ENCODE measurements at regions not wholly inside any gene's neighbourhood (a gene's known extent, or its start where the extent isn't known, plus 50 kb on each side); places are given as distances from the start of the nearest gene placed in this dataset.

DNA sequence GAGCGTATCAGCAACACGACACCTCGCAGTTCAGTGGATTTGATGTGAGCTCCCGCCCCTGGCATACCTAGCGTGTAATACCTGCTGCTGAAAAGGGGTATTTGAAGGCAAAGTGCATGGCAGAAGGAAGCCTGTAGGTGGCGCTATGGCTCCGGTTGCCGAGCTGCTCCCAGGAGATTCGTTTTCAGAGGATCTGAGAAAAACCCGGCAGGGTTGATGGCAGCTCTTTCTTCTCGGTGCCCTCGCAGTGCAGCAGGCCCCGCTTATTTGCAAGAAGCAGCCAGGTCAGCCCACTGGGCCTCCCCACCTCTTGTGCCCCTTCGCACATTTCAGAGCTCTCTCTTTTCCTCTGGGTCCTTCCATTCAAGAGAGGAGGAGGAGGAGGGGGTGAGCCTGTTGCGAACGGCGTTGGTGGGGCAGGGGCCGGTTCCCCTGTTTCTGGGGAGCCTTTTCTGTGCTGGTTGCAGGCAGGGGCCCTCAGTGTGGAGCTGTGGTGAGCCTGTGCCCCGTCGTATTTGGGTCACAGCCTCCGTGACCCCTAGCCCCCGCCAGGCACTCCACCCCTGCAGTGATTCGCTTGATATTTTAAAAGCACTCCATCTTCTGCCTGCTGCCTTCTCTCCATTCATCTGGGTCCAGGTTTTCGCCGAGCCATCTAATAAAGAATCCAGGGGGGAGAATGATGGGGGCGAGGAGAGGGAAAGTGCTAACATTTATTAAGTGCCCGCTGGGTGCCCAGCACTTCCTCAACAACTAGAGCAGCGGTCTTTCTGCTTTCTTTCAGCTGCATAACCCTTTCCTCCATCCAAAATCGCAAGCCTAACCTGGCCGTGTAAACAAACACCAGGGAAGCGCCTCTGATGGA, 85.3 kb upstream of the SYT13 start:
- Histone ChIP-seq H3K4me1 (ENCODE audit: insufficient read depth, poor library complexity, severe bottlenecking) (no peaks in the 10 kb centered on the region), H3K27me3 (ENCODE audit: insufficient read depth, poor library complexity, severe bottlenecking) (no peaks in the 10 kb centered on the region), H3K36me3 (ENCODE audit: low read depth) (no peaks in the 10 kb centered on the region), H3K9me3 (ENCODE audit: severe bottlenecking) (no peaks in the 10 kb centered on the region), H3K27ac (ENCODE audit: poor library complexity, severe bottlenecking) (no peak overlapping the region), H3K4me3 (ENCODE audit: severe bottlenecking) (no peak overlapping the region)
- ATAC-seq (ENCODE audit: low read depth) (peak; percentile 67), DNase-seq (ENCODE audit: low spot score) (no peak)
- TF ChIP-seq, protein P1, sequence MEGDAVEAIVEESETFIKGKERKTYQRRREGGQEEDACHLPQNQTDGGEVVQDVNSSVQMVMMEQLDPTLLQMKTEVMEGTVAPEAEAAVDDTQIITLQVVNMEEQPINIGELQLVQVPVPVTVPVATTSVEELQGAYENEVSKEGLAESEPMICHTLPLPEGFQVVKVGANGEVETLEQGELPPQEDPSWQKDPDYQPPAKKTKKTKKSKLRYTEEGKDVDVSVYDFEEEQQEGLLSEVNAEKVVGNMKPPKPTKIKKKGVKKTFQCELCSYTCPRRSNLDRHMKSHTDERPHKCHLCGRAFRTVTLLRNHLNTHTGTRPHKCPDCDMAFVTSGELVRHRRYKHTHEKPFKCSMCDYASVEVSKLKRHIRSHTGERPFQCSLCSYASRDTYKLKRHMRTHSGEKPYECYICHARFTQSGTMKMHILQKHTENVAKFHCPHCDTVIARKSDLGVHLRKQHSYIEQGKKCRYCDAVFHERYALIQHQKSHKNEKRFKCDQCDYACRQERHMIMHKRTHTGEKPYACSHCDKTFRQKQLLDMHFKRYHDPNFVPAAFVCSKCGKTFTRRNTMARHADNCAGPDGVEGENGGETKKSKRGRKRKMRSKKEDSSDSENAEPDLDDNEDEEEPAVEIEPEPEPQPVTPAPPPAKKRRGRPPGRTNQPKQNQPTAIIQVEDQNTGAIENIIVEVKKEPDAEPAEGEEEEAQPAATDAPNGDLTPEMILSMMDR (IDR thresholded peaks at IDR 0.05; ENCODE audit: poor library complexity, severe bottlenecking): peak; percentile 60

DNA sequence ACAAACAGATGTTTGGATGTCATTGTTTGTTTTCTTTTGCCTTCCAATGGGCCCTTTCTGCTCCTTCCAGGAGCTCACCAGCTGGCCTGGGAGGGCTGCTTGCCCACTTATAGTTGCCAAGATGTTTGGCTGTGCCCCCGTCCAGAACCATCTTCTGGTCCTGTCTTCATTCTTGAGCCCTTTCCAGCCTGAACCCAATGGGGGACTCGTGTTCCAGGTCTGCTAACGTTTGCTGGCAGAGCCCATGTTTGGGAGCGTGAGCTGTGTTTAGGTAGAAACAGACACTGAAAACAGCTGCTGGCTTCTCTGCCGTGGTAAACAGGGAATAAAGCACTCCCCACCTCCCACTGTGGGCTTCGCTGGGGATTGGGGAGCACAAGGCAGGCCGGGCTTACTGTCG, 83.2 kb upstream of the SYT13 start:
- H3K4me3 ChIP-seq (ENCODE audit: severe bottlenecking): no peak overlapping the region
- ATAC-seq (ENCODE audit: low read depth) (no peak), DNase-seq (ENCODE audit: low spot score) (no peak)
- no peaks in the 10 kb centered on the region for H3K36me3 ChIP-seq (ENCODE audit: low read depth)
- TF ChIP-seq, protein P1 (IDR thresholded peaks at IDR 0.05; ENCODE audit: poor library complexity, severe bottlenecking): no peak
- H3K9me3 ChIP-seq (ENCODE audit: severe bottlenecking): no peaks in the 10 kb centered on the region
- H3K27ac ChIP-seq (ENCODE audit: poor library complexity, severe bottlenecking): no peak overlapping the region
- H3K4me1 ChIP-seq (ENCODE audit: insufficient read depth, poor library complexity, severe bottlenecking): no peaks in the 10 kb centered on the region
- peaks cover 4% of the 10 kb centered on the region for H3K27me3 ChIP-seq (ENCODE audit: insufficient read depth, poor library complexity, severe bottlenecking)

DNA sequence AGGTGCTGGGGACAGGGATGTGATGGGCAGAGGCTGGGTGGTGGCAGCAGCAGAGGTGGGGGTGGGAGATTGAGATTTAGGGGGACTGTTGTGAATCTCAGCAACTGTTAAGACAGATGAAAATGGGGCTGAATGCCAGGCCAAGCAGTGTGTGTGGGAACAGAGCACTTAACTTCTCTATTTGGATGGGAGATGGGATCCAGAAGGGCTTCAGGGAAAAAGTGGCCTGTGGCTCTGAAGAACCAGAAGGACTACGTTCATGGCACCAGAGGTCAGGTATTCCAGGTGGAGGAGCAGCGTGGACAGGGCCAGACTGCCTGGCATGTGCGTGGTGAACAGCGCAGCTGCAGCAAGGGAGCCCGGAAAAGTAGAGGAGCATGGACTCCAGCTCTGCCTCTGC, 82.6 kb upstream of the SYT13 start:
- H3K4me1 ChIP-seq (ENCODE audit: insufficient read depth, poor library complexity, severe bottlenecking): no peaks in the 10 kb centered on the region
- H3K36me3 ChIP-seq (ENCODE audit: low read depth): no peaks in the 10 kb centered on the region
- TF ChIP-seq, protein P1 (IDR thresholded peaks at IDR 0.05; ENCODE audit: poor library complexity, severe bottlenecking): no peak
- H3K4me3 ChIP-seq (ENCODE audit: severe bottlenecking): no peak overlapping the region
- H3K27me3 ChIP-seq (ENCODE audit: insufficient read depth, poor library complexity, severe bottlenecking): peaks cover 6% of the 10 kb centered on the region
- no peaks in the 10 kb centered on the region for H3K9me3 ChIP-seq (ENCODE audit: severe bottlenecking)
- no peak overlapping the region for H3K27ac ChIP-seq (ENCODE audit: poor library complexity, severe bottlenecking)
- ATAC-seq (ENCODE audit: low read depth) (no peak), DNase-seq (ENCODE audit: low spot score) (no peak)

DNA sequence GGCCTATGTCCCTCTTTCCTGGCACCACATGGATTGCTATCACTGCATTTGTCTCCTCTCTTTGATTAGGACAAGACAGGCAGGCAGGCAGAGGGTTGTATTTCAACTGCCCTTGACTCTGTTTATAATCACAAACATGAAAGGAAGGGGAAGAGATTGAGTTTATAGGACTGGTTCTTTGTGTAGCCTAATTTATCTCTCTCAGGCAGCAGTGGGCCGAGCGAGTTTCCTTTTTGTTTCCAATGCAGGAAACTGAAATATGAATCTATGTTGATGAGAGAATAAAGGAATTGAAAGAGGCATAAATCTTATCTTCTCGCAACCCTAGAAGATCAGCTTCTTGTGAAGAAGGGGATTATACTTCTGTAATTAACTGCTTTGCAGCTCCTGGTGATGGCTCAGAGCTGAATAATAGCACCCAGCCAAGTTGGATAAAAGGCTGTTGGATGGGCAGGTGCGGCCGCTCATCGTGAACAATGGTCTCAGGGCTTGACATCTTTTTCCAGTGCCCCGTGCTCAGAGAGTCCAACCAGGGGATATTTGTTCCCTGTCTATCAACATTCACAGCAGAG, 80.6 kb upstream of the SYT13 start:
- H3K4me3 ChIP-seq (ENCODE audit: severe bottlenecking): no peak overlapping the region
- no peak for ATAC-seq (ENCODE audit: low read depth)
- no peak overlapping the region for H3K27ac ChIP-seq (ENCODE audit: poor library complexity, severe bottlenecking)
- H3K36me3 ChIP-seq (ENCODE audit: low read depth): no peaks in the 10 kb centered on the region
- no peaks in the 10 kb centered on the region for H3K4me1 ChIP-seq (ENCODE audit: insufficient read depth, poor library complexity, severe bottlenecking)
- TF ChIP-seq, protein P1 (IDR thresholded peaks at IDR 0.05; ENCODE audit: poor library complexity, severe bottlenecking): no peak
- peaks cover 16% of the 10 kb centered on the region for H3K27me3 ChIP-seq (ENCODE audit: insufficient read depth, poor library complexity, severe bottlenecking)
- no peaks in the 10 kb centered on the region for H3K9me3 ChIP-seq (ENCODE audit: severe bottlenecking)
- no peak for DNase-seq (ENCODE audit: low spot score)

Data from RWPE2 (cell line).